ENCODE measurements at regions not wholly inside any gene's neighbourhood (a gene's known extent, or its start where the extent isn't known, plus 50 kb on each side); places are given as distances from the start of the nearest gene placed in this dataset.

DNA sequence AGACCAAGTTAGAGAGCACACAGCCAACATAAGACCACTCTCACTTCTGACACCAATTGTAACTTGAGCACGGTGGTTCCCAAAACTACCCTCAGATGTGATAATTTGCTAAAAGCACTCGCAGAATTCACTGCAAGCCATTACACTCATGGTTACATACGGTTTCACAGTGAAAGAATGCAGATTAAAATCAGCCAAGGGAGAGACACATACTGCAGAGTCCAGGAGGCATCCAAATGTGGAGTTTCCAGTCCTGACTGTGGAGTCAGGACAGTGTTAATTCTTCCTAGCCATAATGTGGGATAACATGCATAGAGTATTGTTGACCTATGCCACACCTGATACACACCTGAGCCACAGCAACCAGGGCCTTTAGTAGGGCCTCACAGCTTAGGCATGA lies 956.4 kb downstream of the NTRK3 start:
- Mint-ChIP-seq H3K27me3 (ENCODE audit: insufficient read depth, low read depth, poor library complexity) (no peaks in the 10 kb centered on the region), H3K27ac (no peak overlapping the region), H3K4me1 (no peaks in the 10 kb centered on the region; the same call in 2 of the 3 replicates), H3K9me3 (no peaks in the 10 kb centered on the region; the same call in 1 of the 3 replicates), H3K36me3 (ENCODE audit: low read depth) (no peaks in the 10 kb centered on the region), H3K4me3 (no peak overlapping the region)
- Histone ChIP-seq H3K27ac (ENCODE audit: low read depth) (no peak overlapping the region), H3F3A (replicated peaks; ENCODE audit: low read depth) (no peaks in the 10 kb centered on the region), H3K36me3 (ENCODE audit: insufficient read depth) (no peaks in the 10 kb centered on the region), H3K27me3 (ENCODE audit: insufficient read depth) (no peaks in the 10 kb centered on the region), H4K20me1 (replicated peaks; ENCODE audit: insufficient read depth) (no peaks in the 10 kb centered on the region), H3K4me3 (no peak overlapping the region), H3K4me1 (ENCODE audit: insufficient read depth) (no peaks in the 10 kb centered on the region), H3K4me2 (no peak overlapping the region), H3K79me2 (replicated peaks; ENCODE audit: insufficient read depth) (no peaks in the 10 kb centered on the region), H2AFZ (no peak overlapping the region), H3K9me2 (ENCODE audit: insufficient read depth) (0 out of 2 replicates have a peak, but pooled peaks cover 4% of the 10 kb centered on the region)
- ATAC-seq, result no peak
- TF ChIP-seq CREB1 (CRISPR knock-in tag; IDR thresholded peaks at IDR 0.05; ENCODE audit: low read depth) (no peak), JUNB (IDR thresholded peaks at IDR 0.05; ENCODE audit: unreplicated experiment) (no peak), ETS1 (IDR thresholded peaks at IDR 0.05) (no peak), EZH2 (IDR thresholded peaks at IDR 0.05; ENCODE audit: low read depth, unreplicated experiment) (no peak), ZNF331 (CRISPR knock-in tag; IDR thresholded peaks at IDR 0.05; ENCODE audit: low read depth) (no peak), ZNF114 (CRISPR knock-in tag; IDR thresholded peaks at IDR 0.05) (no peak), EZH2phosphoT487 (IDR thresholded peaks at IDR 0.05; ENCODE audit: unreplicated experiment) (no peak), STAT1 (IDR thresholded peaks at IDR 0.05; ENCODE audit: unreplicated experiment) (no peak), NANOG (IDR thresholded peaks at IDR 0.05; ENCODE audit: borderline replicate concordance) (no peak)
- TF ChIP-seq, protein P1, sequence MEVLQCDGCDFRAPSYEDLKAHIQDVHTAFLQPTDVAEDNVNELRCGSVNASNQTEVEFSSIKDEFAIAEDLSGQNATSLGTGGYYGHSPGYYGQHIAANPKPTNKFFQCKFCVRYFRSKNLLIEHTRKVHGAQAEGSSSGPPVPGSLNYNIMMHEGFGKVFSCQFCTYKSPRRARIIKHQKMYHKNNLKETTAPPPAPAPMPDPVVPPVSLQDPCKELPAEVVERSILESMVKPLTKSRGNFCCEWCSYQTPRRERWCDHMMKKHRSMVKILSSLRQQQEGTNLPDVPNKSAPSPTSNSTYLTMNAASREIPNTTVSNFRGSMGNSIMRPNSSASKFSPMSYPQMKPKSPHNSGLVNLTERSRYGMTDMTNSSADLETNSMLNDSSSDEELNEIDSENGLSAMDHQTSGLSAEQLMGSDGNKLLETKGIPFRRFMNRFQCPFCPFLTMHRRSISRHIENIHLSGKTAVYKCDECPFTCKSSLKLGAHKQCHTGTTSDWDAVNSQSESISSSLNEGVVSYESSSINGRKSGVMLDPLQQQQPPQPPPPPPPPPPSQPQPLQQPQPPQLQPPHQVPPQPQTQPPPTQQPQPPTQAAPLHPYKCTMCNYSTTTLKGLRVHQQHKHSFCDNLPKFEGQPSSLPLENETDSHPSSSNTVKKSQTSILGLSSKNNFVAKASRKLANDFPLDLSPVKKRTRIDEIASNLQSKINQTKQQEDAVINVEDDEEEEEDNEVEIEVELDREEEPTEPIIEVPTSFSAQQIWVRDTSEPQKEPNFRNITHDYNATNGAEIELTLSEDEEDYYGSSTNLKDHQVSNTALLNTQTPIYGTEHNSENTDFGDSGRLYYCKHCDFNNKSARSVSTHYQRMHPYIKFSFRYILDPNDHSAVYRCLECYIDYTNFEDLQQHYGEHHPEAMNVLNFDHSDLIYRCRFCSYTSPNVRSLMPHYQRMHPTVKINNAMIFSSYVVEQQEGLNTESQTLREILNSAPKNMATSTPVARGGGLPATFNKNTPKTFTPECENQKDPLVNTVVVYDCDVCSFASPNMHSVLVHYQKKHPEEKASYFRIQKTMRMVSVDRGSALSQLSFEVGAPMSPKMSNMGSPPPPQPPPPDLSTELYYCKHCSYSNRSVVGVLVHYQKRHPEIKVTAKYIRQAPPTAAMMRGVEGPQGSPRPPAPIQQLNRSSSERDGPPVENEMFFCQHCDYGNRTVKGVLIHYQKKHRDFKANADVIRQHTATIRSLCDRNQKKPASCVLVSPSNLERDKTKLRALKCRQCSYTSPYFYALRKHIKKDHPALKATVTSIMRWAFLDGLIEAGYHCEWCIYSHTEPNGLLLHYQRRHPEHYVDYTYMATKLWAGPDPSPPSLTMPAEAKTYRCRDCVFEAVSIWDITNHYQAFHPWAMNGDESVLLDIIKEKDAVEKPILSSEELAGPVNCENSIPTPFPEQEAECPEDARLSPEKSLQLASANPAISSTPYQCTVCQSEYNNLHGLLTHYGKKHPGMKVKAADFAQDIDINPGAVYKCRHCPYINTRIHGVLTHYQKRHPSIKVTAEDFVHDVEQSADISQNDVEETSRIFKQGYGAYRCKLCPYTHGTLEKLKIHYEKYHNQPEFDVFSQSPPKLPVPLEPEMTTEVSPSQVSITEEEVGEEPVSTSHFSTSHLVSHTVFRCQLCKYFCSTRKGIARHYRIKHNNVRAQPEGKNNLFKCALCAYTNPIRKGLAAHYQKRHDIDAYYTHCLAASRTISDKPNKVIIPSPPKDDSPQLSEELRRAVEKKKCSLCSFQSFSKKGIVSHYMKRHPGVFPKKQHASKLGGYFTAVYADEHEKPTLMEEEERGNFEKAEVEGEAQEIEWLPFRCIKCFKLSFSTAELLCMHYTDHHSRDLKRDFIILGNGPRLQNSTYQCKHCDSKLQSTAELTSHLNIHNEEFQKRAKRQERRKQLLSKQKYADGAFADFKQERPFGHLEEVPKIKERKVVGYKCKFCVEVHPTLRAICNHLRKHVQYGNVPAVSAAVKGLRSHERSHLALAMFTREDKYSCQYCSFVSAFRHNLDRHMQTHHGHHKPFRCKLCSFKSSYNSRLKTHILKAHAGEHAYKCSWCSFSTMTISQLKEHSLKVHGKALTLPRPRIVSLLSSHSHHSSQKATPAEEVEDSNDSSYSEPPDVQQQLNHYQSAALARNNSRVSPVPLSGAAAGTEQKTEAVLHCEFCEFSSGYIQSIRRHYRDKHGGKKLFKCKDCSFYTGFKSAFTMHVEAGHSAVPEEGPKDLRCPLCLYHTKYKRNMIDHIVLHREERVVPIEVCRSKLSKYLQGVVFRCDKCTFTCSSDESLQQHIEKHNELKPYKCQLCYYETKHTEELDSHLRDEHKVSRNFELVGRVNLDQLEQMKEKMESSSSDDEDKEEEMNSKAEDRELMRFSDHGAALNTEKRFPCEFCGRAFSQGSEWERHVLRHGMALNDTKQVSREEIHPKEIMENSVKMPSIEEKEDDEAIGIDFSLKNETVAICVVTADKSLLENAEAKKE (CRISPR knock-in tag; IDR thresholded peaks at IDR 0.05), result no peak
- TF ChIP-seq, protein P2, sequence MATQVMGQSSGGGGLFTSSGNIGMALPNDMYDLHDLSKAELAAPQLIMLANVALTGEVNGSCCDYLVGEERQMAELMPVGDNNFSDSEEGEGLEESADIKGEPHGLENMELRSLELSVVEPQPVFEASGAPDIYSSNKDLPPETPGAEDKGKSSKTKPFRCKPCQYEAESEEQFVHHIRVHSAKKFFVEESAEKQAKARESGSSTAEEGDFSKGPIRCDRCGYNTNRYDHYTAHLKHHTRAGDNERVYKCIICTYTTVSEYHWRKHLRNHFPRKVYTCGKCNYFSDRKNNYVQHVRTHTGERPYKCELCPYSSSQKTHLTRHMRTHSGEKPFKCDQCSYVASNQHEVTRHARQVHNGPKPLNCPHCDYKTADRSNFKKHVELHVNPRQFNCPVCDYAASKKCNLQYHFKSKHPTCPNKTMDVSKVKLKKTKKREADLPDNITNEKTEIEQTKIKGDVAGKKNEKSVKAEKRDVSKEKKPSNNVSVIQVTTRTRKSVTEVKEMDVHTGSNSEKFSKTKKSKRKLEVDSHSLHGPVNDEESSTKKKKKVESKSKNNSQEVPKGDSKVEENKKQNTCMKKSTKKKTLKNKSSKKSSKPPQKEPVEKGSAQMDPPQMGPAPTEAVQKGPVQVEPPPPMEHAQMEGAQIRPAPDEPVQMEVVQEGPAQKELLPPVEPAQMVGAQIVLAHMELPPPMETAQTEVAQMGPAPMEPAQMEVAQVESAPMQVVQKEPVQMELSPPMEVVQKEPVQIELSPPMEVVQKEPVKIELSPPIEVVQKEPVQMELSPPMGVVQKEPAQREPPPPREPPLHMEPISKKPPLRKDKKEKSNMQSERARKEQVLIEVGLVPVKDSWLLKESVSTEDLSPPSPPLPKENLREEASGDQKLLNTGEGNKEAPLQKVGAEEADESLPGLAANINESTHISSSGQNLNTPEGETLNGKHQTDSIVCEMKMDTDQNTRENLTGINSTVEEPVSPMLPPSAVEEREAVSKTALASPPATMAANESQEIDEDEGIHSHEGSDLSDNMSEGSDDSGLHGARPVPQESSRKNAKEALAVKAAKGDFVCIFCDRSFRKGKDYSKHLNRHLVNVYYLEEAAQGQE (IDR thresholded peaks at IDR 0.05; ENCODE audit: unreplicated experiment), result no peak
- TF ChIP-seq, protein P3, sequence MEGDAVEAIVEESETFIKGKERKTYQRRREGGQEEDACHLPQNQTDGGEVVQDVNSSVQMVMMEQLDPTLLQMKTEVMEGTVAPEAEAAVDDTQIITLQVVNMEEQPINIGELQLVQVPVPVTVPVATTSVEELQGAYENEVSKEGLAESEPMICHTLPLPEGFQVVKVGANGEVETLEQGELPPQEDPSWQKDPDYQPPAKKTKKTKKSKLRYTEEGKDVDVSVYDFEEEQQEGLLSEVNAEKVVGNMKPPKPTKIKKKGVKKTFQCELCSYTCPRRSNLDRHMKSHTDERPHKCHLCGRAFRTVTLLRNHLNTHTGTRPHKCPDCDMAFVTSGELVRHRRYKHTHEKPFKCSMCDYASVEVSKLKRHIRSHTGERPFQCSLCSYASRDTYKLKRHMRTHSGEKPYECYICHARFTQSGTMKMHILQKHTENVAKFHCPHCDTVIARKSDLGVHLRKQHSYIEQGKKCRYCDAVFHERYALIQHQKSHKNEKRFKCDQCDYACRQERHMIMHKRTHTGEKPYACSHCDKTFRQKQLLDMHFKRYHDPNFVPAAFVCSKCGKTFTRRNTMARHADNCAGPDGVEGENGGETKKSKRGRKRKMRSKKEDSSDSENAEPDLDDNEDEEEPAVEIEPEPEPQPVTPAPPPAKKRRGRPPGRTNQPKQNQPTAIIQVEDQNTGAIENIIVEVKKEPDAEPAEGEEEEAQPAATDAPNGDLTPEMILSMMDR (conservative IDR thresholded peaks at IDR 0.05; ENCODE audit: low read depth in 2 of 2), result no peak
- DNase-seq (ENCODE audit: low spot score), result no peak
